22Rv1 (cell line): ENCODE measurements at regions not wholly inside any gene's neighbourhood (a gene's known extent, or its start where the extent isn't known, plus 50 kb on each side); places are given as distances from the start of the nearest gene placed in this dataset.

Experiments
- H3K27ac ChIP-seq: fragments of 450-650 bp; 2 replicates; pipeline ENCODE4 v1.5.1; 2017
- CTCF ChIP-seq: fragments of 450-650 bp; IDR thresholded peaks from 2 replicates; pipeline ENCODE4 v1.5.1; 2017; ENCODE audit warnings: mild to moderate bottlenecking
- ZFX ChIP-seq: fragments of 450-650 bp; IDR thresholded peaks from 2 replicates; pipeline ENCODE4 v1.6.1; 2017; ENCODE audit warnings: antibody characterized with exemption, borderline replicate concordance

DNA sequence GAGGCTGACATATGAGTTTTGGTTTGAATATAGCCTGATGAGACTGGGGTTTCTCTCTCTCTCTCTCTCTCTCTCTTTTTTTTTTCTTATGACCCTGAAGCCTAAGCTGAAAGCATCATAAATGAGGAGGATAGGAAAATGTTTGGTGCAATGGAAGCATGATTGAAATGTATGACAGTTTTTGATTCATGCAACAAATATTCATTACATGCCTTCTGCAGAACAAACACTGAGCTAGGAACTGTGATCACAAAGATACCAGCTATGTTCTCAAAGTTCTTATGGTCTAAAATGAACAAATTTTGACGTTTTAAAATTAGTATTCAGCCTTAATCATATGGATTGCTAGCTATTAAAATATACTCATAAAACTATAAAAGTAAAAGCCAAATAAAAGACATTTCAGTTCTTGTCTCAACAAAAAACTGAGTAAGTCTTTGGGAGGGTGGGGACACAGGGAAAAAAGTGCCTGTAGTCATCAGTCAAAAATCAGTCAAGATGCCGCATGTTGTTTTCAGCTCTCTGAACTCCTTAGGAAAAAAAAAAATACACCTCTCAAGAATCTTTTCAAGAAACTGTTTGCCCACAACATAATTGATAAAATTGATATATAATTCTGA, 57.2 kb downstream of the NKX6-1 start:
- no peak overlapping the region for H3K27ac ChIP-seq
- no peak for TF ChIP-seq CTCF
- no peak for TF ChIP-seq ZFX

DNA sequence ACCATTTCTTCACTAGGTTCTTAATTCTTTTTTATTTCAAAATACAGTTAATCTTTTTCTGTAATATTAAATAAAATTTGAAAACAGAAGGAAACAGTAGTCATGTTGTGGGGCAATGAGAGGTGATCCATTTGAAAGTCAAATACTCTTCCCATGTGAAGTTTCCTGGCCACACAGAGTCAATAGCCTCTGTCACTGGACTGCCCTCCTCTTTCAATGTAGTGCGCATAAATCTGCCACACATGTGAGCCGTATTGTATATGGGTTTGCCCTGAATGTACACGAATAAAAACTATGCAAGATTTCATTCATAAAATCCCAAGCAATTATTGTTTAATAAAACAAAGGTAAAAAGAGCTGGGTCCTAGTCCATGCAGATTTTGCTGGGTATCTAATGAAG, 59.1 kb downstream of the NKX6-1 start:
- TF ChIP-seq ZFX = no peak
- TF ChIP-seq CTCF = no peak
- H3K27ac ChIP-seq = no peak overlapping the region

DNA sequence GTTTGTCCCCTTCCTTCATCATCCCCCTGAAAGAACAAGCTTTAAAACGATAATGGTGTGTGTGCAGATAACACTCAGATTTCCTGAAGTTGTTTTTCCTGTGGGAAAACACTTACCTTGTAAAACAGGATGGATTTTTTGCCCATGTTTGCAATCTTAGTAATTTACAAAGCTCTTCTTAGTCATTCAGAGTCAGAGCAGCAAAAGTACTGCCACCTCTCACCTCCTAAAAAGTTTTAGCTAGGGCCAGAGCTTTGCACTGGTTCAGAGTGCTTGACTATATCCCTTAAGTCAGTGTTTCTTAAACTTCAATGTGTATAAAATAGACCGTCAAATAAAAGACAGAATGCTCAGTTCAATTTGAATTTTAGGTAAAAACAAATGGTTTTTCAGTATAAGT, 62.3 kb downstream of the NKX6-1 start:
- TF ChIP-seq CTCF = no peak
- no peak for TF ChIP-seq ZFX
- H3K27ac ChIP-seq = no peak overlapping the region

GRCh38 chr4:84434344-84434743, 64.7 kb downstream of the NKX6-1 start:
- no peak overlapping the region for H3K27ac ChIP-seq
- no peak for TF ChIP-seq CTCF
- no peak for TF ChIP-seq ZFX

- TF ChIP-seq ZFX = no peak
- no peak for TF ChIP-seq CTCF
- H3K27ac ChIP-seq = no peak overlapping the region
Observed at GRCh38 chr4:84433633-84434222, 65.4 kb downstream of the NKX6-1 start.

DNA sequence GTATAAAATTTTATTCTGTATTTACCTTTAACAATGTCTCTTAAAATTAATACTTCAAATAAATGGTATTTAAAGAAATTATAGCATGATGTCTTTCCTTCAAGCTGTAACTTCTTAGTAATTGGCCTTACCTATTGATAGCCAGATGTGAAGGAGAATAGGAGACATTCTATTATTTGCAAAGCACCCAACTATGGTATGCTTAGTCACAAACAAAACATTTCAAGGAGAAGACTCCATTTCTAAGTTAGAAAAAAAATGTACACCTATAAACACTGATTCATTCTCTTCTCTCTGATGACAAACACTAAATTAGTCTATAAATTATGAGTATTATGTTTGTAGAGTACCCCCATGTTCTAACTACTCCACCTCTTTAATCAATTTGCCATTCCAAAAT, 66.4 kb downstream of the NKX6-1 start:
- H3K27ac ChIP-seq = no peak overlapping the region
- TF ChIP-seq ZFX (no peak), CTCF (no peak)

DNA sequence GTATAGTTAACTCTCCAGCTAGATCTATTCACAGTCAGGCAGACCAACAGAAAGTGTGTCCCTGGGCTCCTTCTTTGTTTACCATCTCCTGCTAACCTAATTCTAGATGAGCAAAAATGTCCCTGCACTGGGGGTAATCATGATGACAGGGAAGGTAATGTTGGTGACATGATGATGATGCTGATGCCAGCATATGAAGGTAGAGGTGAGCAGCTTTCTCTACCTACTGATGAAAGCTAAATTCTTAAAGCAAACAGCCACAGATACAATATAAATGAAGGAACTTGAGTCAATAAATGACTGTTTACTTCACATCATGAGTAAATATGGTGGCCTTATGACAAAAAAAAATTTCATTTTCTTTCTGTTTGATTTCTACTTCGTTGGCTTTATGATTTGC, 78.5 kb downstream of the NKX6-1 start:
- no peak overlapping the region for H3K27ac ChIP-seq
- TF ChIP-seq ZFX (no peak), CTCF (no peak)
